SK-N-SH (cell line): ENCODE measurements at regions not wholly inside any gene's neighbourhood (a gene's known extent, or its start where the extent isn't known, plus 50 kb on each side); places are given as distances from the start of the nearest gene placed in this dataset.

Experiments used
- CTCF ChIA-PET: fragments of 300-600, 350-600 bp; formaldehyde crosslinking; extraction: SDS; loops from one replicate; lab custom pipeline; 2021; lab: Yijun Ruan, JAX
- POLR2A ChIA-PET: fragments of 350-600 bp; sonication (Branson Sonifier 250); formaldehyde crosslinking; extraction: SDS; loops from one replicate; lab custom pipeline; 2020; ENCODE audit warnings: antibody characterized with exemption, inconsistent platforms; lab: Yijun Ruan, JAX
- DNase-seq: peaks from one replicate; pipeline ENCODE4 v3.0.0; 2012
- H2AFZ ChIP-seq: fragments of 200-600 bp; sonication (generic); 2 replicates; pipeline ENCODE4 v1.8.1; 2016; ENCODE audit warnings: antibody characterized with exemption, mild to moderate bottlenecking, low read depth
- H3F3A ChIP-seq: fragments of 200-600 bp; sonication (generic); replicated peaks from 2 replicates; pipeline ENCODE3; 2016; ENCODE audit warnings: antibody characterized with exemption, mild to moderate bottlenecking; ENCODE audit not compliant: insufficient read depth
- H3K27ac ChIP-seq, 2 experiments: fragments of 200-500 bp in 1 of 2; fragments of 200-600 bp in 1 of 2; sonication (Bioruptor generic) in 1 of 2; sonication (generic), shearing (Covaris generic) in 1 of 2; 2 replicates each; pipeline versions ENCODE4 v1.5.1 to v1.6.1; 2014 to 2016; ENCODE audit warnings: low read depth in 2 of 2, inconsistent platforms in 1 of 2, low read length in 1 of 2, mild to moderate bottlenecking in 1 of 2, mixed read lengths in 1 of 2
- H3K27me3 ChIP-seq: fragments of 200-600 bp; sonication (generic), shearing (Covaris generic); 2 replicates; pipeline ENCODE4 v1.6.1; 2016; ENCODE audit warnings: mixed run types; ENCODE audit not compliant: insufficient read depth
- H3K36me3 ChIP-seq, 2 experiments: fragments of 200-500 bp in 1 of 2; fragments of 200-600 bp in 1 of 2; sonication (Bioruptor generic) in 1 of 2; sonication (generic) in 1 of 2; replicated peaks in 1 of 2; 2 replicates each; pipeline versions ENCODE3 to v1.5.1; 2014 to 2016; ENCODE audit warnings: low read length in 1 of 2, mild to moderate bottlenecking in 1 of 2; ENCODE audit not compliant: insufficient read depth in 2 of 2, control insufficient read depth in 1 of 2
- H3K4me1 ChIP-seq, 2 experiments: fragments of 200-500 bp in 1 of 2; fragments of 200-600 bp in 1 of 2; sonication (Bioruptor generic) in 1 of 2; sonication (generic), shearing (Covaris generic) in 1 of 2; 2 replicates each; pipeline versions ENCODE4 v1.5.1 to v1.6.1; 2014 to 2016; ENCODE audit warnings: low read depth in 1 of 2, low read length in 1 of 2, mixed run types in 1 of 2; ENCODE audit not compliant: insufficient read depth in 2 of 2, control insufficient read depth in 1 of 2
- H3K4me2 ChIP-seq: fragments of 200-600 bp; sonication (generic), shearing (Covaris generic); 2 replicates; pipeline ENCODE4 v1.6.1; 2017; ENCODE audit warnings: mixed run types
- H3K4me3 ChIP-seq, 2 experiments: fragments of 200-500 bp in 1 of 2; fragments of 200-600 bp in 1 of 2; sonication (Bioruptor generic) in 1 of 2; sonication (generic), shearing (Covaris generic) in 1 of 2; 2 replicates each; pipeline versions ENCODE4 v1.5.1 to v1.8.1; 2014 to 2016; ENCODE audit warnings: low read depth in 2 of 2, inconsistent platforms in 1 of 2, low read length in 1 of 2, mild to moderate bottlenecking in 1 of 2, mixed read lengths in 1 of 2, moderate library complexity in 1 of 2
- H3K79me2 ChIP-seq: fragments of 200-600 bp; sonication (generic); 2 replicates; pipeline ENCODE4 v1.8.1; 2017; ENCODE audit warnings: mild to moderate bottlenecking; ENCODE audit not compliant: insufficient read depth
- H3K9ac ChIP-seq: fragments of 200-600 bp; sonication (generic); 2 replicates; pipeline ENCODE4 v1.6.1; 2017; ENCODE audit warnings: mixed run types
- H3K9me2 ChIP-seq: fragments of 200-600 bp; sonication (generic); 2 replicates; pipeline ENCODE4 v1.6.1; 2017; ENCODE audit warnings: mixed run types
- H3K9me3 ChIP-seq: fragments of 200-600 bp; sonication (generic); 2 replicates; pipeline ENCODE4 v1.6.1; 2017; ENCODE audit warnings: mixed run types, mild to moderate bottlenecking, moderate library complexity
- H4K20me1 ChIP-seq: fragments of 200-600 bp; sonication (generic); 2 replicates; pipeline ENCODE4 v1.6.1; 2017; ENCODE audit warnings: mild to moderate bottlenecking, mixed run types; ENCODE audit not compliant: insufficient read depth
- FOSL2 ChIP-seq: IDR thresholded peaks from 2 replicates; pipeline ENCODE4 v1.4.0; 2012; ENCODE audit warnings: low read depth, mild to moderate bottlenecking, moderate library complexity, borderline replicate concordance
- FOXJ3 ChIP-seq: sonication (generic); formaldehyde crosslinking; IDR thresholded peaks from 2 replicates; pipeline ENCODE4 v1.5.1; 2020; ENCODE audit warnings: mild to moderate bottlenecking, missing genetic modification reagents
- GABPA ChIP-seq: IDR thresholded peaks from 2 replicates; pipeline ENCODE4 v1.4.0; 2012; ENCODE audit warnings: low read depth, mild to moderate bottlenecking
- JUND ChIP-seq: IDR thresholded peaks from 2 replicates; pipeline ENCODE4 v1.4.0; 2012
- REST ChIP-seq: IDR thresholded peaks from 2 replicates; pipeline ENCODE4 v1.6.1; 2012; ENCODE audit warnings: mild to moderate bottlenecking, low read depth, low read length, moderate library complexity
- RFX5 ChIP-seq: IDR thresholded peaks from 2 replicates; pipeline ENCODE4 v1.6.1; 2012; ENCODE audit warnings: mild to moderate bottlenecking, improper control_type of control experiment, low read length
- SIN3A ChIP-seq: IDR thresholded peaks from 2 replicates; pipeline ENCODE4 v1.6.1; 2012; ENCODE audit warnings: low read depth, mild to moderate bottlenecking, low read length, moderate library complexity, borderline replicate concordance
- WGBS: methylation state at CpG from one replicate; pipeline ENCODE4 v1.1.6; 2017; ENCODE audit warnings: low lambda C conversion rate; 5-methylcytosine and 5-hydroxymethylcytosine counted together

GRCh38 chr2:15682354-15682753 lies 90.7 kb downstream of the DDX1 start:
- no peak for DNase-seq
- peaks cover 0 to 6% of the 10 kb centered on the region in 2 experiments; a peak in 1 of 4 replicates for H3K4me1 ChIP-seq
- no peak overlapping the region for H3K27ac ChIP-seq
- H3K36me3 ChIP-seq, result no peaks in the 10 kb centered on the region
- no peaks in the 10 kb centered on the region for H3K9me2 ChIP-seq
- ChIA-PET CTCF (interaction anchor here (1.6 kb wide), 1 partner anchor 825 kb away, joined by 3 read pairs; no protein-coding TSS in a partner anchor), POLR2A (no interaction called here)
- TF ChIP-seq FOXJ3 (CRISPR knock-in tag) (no peak), REST (no peak), RFX5 (no peak), FOSL2 (no peak), JUND (no peak)
- H3K4me3 ChIP-seq, result no peak overlapping the region
- H3F3A ChIP-seq, result no peaks in the 10 kb centered on the region
- no peaks in the 10 kb centered on the region; the same call in 1 of the 2 replicates for H3K9me3 ChIP-seq
- no peaks in the 10 kb centered on the region for H4K20me1 ChIP-seq
- H3K9ac ChIP-seq, result no peak overlapping the region
- H3K27me3 ChIP-seq, result no peaks in the 10 kb centered on the region
- no peak overlapping the region for H3K4me2 ChIP-seq
- WGBS, result 65% methylated on average over 4 of the region's 4 CpGs
- H3K79me2 ChIP-seq, result no peaks in the 10 kb centered on the region
- no peak overlapping the region for H2AFZ ChIP-seq

- CTCF ChIA-PET, result interaction anchor here (1.2 kb wide), 1 partner anchor 14 kb away, joined by 3 read pairs; no protein-coding TSS in a partner anchor
- POLR2A ChIA-PET, result no interaction called here
- TF ChIP-seq SIN3A (no peak), GABPA (no peak)
- WGBS, result 54% methylated on average over 13 of the region's 13 CpGs
- no peaks in the 10 kb centered on the region; the same call in 1 of the 2 replicates for H3K9me3 ChIP-seq
- H3K79me2 ChIP-seq, result no peaks in the 10 kb centered on the region
- H3K27me3 ChIP-seq, result no peaks in the 10 kb centered on the region
- no peaks in the 10 kb centered on the region for H3F3A ChIP-seq
- H4K20me1 ChIP-seq, result no peaks in the 10 kb centered on the region
- H3K4me1 ChIP-seq, result no peaks in the 10 kb centered on the region; a peak in 1 of 4 replicates
- no peak for DNase-seq
- no peak overlapping the region for H2AFZ ChIP-seq
- no peak overlapping the region for H3K27ac ChIP-seq
- H3K4me3 ChIP-seq, result no peak overlapping the region
- no peaks in the 10 kb centered on the region for H3K9me2 ChIP-seq
- H3K4me2 ChIP-seq, result no peak overlapping the region
- H3K36me3 ChIP-seq, result no peaks in the 10 kb centered on the region
- H3K9ac ChIP-seq, result no peak overlapping the region
Measured at GRCh38 chr2:15684161-15685039, 92.7 kb downstream of the DDX1 start.
